ENCODE measurements at regions not wholly inside any gene's neighbourhood (a gene's known extent, or its start where the extent isn't known, plus 50 kb on each side); places are given as distances from the start of the nearest gene placed in this dataset.

DNA sequence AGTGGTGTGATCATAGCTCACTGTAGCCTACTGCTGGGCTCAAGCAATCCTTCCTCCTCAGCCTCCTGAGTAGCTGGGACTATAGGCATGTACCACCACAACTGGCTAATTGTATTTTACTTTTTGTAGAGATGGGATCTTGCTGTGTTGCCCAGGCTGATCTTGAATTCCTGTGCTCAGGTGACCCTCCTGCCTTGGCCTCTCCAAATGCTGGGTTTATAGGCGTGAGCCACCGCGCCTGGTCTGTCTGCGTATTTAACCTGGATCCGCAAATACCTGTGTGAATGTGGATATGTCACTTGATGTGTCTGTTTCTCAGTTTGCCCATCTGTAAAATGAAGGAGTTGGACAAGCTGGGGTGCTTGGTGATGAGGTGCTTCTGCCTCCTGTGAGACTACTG is 123.9 kb downstream of the BAMBI start:
- H3K4me1 ChIP-seq: peaks cover 5% of the 10 kb centered on the region
- no peak for ATAC-seq
- H3K9me3 ChIP-seq: no peaks in the 10 kb centered on the region
- H3K4me3 ChIP-seq: no peak overlapping the region
- TF ChIP-seq, protein P1, sequence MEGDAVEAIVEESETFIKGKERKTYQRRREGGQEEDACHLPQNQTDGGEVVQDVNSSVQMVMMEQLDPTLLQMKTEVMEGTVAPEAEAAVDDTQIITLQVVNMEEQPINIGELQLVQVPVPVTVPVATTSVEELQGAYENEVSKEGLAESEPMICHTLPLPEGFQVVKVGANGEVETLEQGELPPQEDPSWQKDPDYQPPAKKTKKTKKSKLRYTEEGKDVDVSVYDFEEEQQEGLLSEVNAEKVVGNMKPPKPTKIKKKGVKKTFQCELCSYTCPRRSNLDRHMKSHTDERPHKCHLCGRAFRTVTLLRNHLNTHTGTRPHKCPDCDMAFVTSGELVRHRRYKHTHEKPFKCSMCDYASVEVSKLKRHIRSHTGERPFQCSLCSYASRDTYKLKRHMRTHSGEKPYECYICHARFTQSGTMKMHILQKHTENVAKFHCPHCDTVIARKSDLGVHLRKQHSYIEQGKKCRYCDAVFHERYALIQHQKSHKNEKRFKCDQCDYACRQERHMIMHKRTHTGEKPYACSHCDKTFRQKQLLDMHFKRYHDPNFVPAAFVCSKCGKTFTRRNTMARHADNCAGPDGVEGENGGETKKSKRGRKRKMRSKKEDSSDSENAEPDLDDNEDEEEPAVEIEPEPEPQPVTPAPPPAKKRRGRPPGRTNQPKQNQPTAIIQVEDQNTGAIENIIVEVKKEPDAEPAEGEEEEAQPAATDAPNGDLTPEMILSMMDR (IDR thresholded peaks at IDR 0.05): no peak
- no peaks in the 10 kb centered on the region for H3K36me3 ChIP-seq
- H3K27me3 ChIP-seq (ENCODE audit: low read depth): no peaks in the 10 kb centered on the region
- H3K27ac ChIP-seq: no peak overlapping the region
- DNase-seq: no peak
- intact Hi-C loops (cut with DNase I): no loop called here

DNA sequence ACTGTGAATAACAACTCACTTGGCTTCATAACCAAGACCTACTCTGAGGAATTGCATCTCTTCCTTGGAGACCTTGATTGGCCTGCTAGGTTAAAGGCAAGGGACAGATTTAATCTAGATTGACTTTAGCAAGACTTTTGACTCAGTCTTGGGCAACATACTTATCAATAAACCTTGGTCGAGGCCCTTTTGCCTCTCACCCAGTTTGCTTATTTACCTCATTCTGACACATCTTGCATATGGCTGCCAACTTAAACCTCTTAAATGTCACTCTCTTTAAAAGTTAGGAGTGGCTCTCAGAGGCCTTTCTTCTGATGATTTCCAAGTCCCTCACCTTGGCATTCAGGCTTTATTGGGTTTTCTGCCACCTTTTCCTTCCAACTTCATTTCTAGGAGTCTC is 124.5 kb downstream of the BAMBI start:
- TF ChIP-seq, protein P1 (IDR thresholded peaks at IDR 0.05): no peak
- no peak overlapping the region for H3K27ac ChIP-seq
- peak in 1 of 2 donors; percentile 9 for ATAC-seq

DNA sequence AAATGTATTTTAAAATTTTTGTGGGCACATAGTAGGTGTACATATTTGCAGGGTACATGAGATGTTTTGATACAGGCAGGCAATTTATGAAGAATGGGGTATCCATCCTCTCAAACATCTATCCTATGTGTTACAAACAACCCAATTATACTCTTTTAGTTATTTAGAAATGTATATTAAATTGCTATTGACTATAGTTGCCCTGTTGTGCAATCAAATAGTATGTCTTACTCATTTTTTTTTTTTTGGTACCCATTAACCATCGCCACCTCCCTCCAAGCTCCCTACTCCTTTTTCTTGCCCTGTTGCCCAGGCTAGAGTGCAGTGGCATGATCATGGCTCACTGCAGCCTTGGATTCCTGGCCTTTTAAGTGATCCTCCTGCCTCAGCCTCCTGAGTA is 128.1 kb downstream of the BAMBI start:
- Histone ChIP-seq H3K9me3 (no peaks in the 10 kb centered on the region), H3K4me1 (peaks cover 29% of the 10 kb centered on the region), H3K36me3 (no peaks in the 10 kb centered on the region), H3K27me3 (ENCODE audit: low read depth) (no peaks in the 10 kb centered on the region), H3K27ac (no peak overlapping the region), H3K4me3 (no peak overlapping the region)
- DNase-seq: no peak
- ATAC-seq: no peak
- TF ChIP-seq, protein P1 (IDR thresholded peaks at IDR 0.05): no peak
- intact Hi-C loops (cut with DNase I): no loop called here

More for the DNA sequence above, 124.5 kb downstream of the BAMBI start:
- Histone ChIP-seq H3K36me3 (no peaks in the 10 kb centered on the region), H3K4me1 (peaks cover 11% of the 10 kb centered on the region), H3K9me3 (no peaks in the 10 kb centered on the region), H3K27me3 (ENCODE audit: low read depth) (no peaks in the 10 kb centered on the region), H3K4me3 (no peak overlapping the region)
- intact Hi-C loops (cut with DNase I): no loop called here
- no peak for DNase-seq

DNA sequence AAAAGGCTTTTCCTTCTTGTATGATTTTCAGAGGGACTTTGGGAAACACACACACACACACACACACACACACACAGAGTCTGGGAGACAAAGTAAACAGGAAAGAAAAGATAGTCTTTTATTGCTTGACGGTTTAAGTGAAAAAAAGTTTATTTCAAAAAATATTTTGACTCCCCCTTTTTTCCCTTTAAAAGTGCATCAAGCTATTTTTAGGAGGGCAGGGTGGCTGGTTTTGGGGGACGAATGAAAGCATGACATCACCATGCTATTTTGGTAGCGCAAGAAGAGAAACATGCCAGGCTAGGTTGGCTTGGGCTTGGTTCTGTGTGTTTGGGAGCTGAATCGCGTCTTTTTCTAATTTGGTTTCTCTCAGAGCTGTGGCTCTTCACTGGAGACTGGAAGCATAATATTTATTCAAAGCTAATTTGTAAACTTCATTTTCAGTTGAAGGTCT is 129.2 kb downstream of the BAMBI start:
- no peak for ATAC-seq
- TF ChIP-seq, protein P1 (IDR thresholded peaks at IDR 0.05): no peak
- Histone ChIP-seq H3K9me3 (no peaks in the 10 kb centered on the region), H3K36me3 (no peaks in the 10 kb centered on the region), H3K27ac (peak overlapping the region; percentile 57), H3K4me3 (no peak overlapping the region), H3K4me1 (peaks cover 29% of the 10 kb centered on the region), H3K27me3 (ENCODE audit: low read depth) (no peaks in the 10 kb centered on the region)
- DNase-seq: no peak
- intact Hi-C loops (cut with DNase I): no loop called here

DNA sequence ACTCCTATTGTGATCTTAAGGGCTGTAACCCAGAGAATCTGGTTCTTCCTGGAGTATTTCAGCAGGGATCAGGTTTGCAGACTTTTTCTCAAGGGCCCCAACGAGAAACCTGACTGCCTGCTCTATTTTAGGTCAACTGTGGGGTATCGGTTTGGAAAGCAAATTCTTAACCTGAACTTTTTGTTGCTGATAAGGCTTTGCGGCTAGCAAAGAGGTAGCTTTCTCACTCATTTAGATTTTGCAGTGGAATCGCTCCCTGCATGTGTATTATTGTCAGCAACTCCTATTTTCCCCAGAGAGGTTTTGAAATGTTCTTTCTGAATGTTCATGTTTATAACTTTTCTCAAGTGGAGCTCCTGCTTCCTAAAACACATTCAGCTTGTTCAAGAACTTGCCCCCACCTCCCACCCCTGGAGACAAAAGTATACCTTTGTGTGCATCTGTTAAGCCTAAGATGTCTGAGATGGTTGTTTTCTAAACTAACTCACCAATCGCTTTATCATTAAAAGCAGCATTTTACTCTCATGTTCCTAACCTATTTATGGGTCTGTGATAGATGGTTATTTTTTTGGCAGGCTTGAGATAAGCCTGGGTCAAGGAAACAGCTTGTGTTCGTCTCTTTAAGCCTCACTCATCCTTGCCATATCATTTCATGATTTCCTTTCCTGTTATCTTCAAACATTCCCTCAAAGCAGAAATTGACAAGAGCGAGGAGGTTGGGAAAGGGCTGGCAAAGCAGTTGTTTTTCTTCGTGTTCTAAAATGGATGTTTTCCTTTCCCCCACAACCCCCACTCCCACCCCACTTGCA is 129.8 kb downstream of the BAMBI start:
- Histone ChIP-seq H3K36me3 (no peaks in the 10 kb centered on the region), H3K27me3 (ENCODE audit: low read depth) (no peaks in the 10 kb centered on the region), H3K4me3 (no peak overlapping the region), H3K27ac (peak overlapping the region; percentile 57), H3K9me3 (no peaks in the 10 kb centered on the region), H3K4me1 (peaks cover 29% of the 10 kb centered on the region)
- DNase-seq: no peak
- peak in 1 of 2 donors; percentile 36 for ATAC-seq
- intact Hi-C loops (cut with DNase I): no loop called here
- TF ChIP-seq, protein P1 (IDR thresholded peaks at IDR 0.05): no peak
